H1 (cell line): ENCODE measurements at regions not wholly inside any gene's neighbourhood (a gene's known extent, or its start where the extent isn't known, plus 50 kb on each side); places are given as distances from the start of the nearest gene placed in this dataset.

Experiments used
- EP300 ChIP-seq, 2 experiments: IDR thresholded peaks; 1 replicate in 1 of 2; 2 replicates in 1 of 2; pipeline ENCODE4 v1.6.1; 2011 to 2012; ENCODE audit warnings: low read depth in 2 of 2, low read length in 2 of 2, mild to moderate bottlenecking in 2 of 2, borderline replicate concordance in 1 of 2, inconsistent platforms in 1 of 2, moderate library complexity in 1 of 2
- EZH2 ChIP-seq: fragments of 200-600 bp; sonication (generic); IDR thresholded peaks from 2 replicates; pipeline ENCODE4 v1.7.1; 2012; ENCODE audit warnings: low read depth, mild to moderate bottlenecking, moderate library complexity, low read length, inconsistent platforms; ENCODE audit not compliant: severe bottlenecking
- NRF1 ChIP-seq: IDR thresholded peaks from 2 replicates; pipeline ENCODE4 v1.6.1; 2011; ENCODE audit warnings: mild to moderate bottlenecking, low read depth, low read length, improper control_type of control experiment
- POLR2A ChIP-seq, 2 experiments: IDR thresholded peaks; 1 replicate in 1 of 2; 2 replicates in 1 of 2; pipeline ENCODE4 v1.6.1; 2011; ENCODE audit warnings: low read depth in 2 of 2, low read length in 2 of 2, mild to moderate bottlenecking in 2 of 2; ENCODE audit errors: control extremely low read depth in 1 of 2
- RFX5 ChIP-seq: IDR thresholded peaks from 2 replicates; pipeline ENCODE4 v1.6.1; 2011; ENCODE audit warnings: low read depth, low read length, improper control_type of control experiment, borderline replicate concordance
- SRF ChIP-seq: IDR thresholded peaks from 2 replicates; pipeline ENCODE4 v1.6.1; 2011; ENCODE audit warnings: mild to moderate bottlenecking, low read depth, low read length, moderate library complexity
- TAF7 ChIP-seq: optimal IDR thresholded peaks from 2 replicates; pipeline ENCODE3; 2011; ENCODE audit warnings: low read depth, mild to moderate bottlenecking, inconsistent platforms, low read length, moderate library complexity, borderline replicate concordance
- TF ChIP-seq, protein P1 (sequence below), 3 experiments: IDR thresholded peaks; 1 replicate in 2 of 3; 2 replicates in 1 of 3; pipeline versions ENCODE4 v1.5.1 to v1.6.1; 2011; ENCODE audit warnings: low read length in 3 of 3, mild to moderate bottlenecking in 3 of 3, inconsistent platforms in 2 of 3, low read depth in 1 of 3, moderate library complexity in 1 of 3; ENCODE audit not compliant: insufficient read depth in 1 of 3; ENCODE audit errors: control extremely low read depth in 1 of 3

- no peak for TF ChIP-seq SRF
- TF ChIP-seq RFX5, result no peak
- no peak for TF ChIP-seq TAF7
- no peak for TF ChIP-seq EP300 (IDR thresholded peaks at IDR 0.05; ENCODE audit: borderline replicate concordance in 1 of 2, low read depth in 2 of 2, low read length in 2 of 2)
- TF ChIP-seq, protein P1, sequence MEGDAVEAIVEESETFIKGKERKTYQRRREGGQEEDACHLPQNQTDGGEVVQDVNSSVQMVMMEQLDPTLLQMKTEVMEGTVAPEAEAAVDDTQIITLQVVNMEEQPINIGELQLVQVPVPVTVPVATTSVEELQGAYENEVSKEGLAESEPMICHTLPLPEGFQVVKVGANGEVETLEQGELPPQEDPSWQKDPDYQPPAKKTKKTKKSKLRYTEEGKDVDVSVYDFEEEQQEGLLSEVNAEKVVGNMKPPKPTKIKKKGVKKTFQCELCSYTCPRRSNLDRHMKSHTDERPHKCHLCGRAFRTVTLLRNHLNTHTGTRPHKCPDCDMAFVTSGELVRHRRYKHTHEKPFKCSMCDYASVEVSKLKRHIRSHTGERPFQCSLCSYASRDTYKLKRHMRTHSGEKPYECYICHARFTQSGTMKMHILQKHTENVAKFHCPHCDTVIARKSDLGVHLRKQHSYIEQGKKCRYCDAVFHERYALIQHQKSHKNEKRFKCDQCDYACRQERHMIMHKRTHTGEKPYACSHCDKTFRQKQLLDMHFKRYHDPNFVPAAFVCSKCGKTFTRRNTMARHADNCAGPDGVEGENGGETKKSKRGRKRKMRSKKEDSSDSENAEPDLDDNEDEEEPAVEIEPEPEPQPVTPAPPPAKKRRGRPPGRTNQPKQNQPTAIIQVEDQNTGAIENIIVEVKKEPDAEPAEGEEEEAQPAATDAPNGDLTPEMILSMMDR (IDR thresholded peaks at IDR 0.05; ENCODE audit: control extremely low read depth in 1 of 3, insufficient read depth in 1 of 3, low read depth in 1 of 3, low read length in 3 of 3), result no peak
- no peak for TF ChIP-seq NRF1
- no peak for TF ChIP-seq POLR2A (IDR thresholded peaks at IDR 0.05; ENCODE audit: control extremely low read depth in 1 of 2, low read depth in 2 of 2, low read length in 2 of 2)
- no peak for TF ChIP-seq EZH2
Observed at GRCh38 chr17:64765191-64765889, 103.2 kb upstream of the SMURF2 start.
